ENCODE measurements at regions not wholly inside any gene's neighbourhood (a gene's known extent, or its start where the extent isn't known, plus 50 kb on each side); places are given as distances from the start of the nearest gene placed in this dataset.

- no peak for TF ChIP-seq CTCF (IDR thresholded peaks at IDR 0.05; ENCODE audit: poor library complexity, severe bottlenecking)
- Histone ChIP-seq H3K27ac (ENCODE audit: poor library complexity, severe bottlenecking) (no peak overlapping the region), H3K36me3 (ENCODE audit: low read depth) (no peaks in the 10 kb centered on the region), H3K4me1 (ENCODE audit: insufficient read depth, poor library complexity, severe bottlenecking) (no peaks in the 10 kb centered on the region), H3K9me3 (ENCODE audit: severe bottlenecking) (no peaks in the 10 kb centered on the region), H3K27me3 (ENCODE audit: insufficient read depth, poor library complexity, severe bottlenecking) (no peaks in the 10 kb centered on the region), H3K4me3 (ENCODE audit: severe bottlenecking) (no peak overlapping the region)
- no peak for DNase-seq (ENCODE audit: low spot score)
- ATAC-seq (ENCODE audit: low read depth), result no peak
Measured at GRCh38 chr10:78264361-78264760, 230.7 kb downstream of the RPS24 start.

GRCh38 chr10:78266741-78267469 lies 233.2 kb downstream of the RPS24 start:
- H3K36me3 ChIP-seq (ENCODE audit: low read depth), result no peaks in the 10 kb centered on the region
- H3K4me3 ChIP-seq (ENCODE audit: severe bottlenecking), result no peak overlapping the region
- H3K9me3 ChIP-seq (ENCODE audit: severe bottlenecking), result no peaks in the 10 kb centered on the region
- TF ChIP-seq CTCF (IDR thresholded peaks at IDR 0.05; ENCODE audit: poor library complexity, severe bottlenecking), result no peak
- H3K27me3 ChIP-seq (ENCODE audit: insufficient read depth, poor library complexity, severe bottlenecking), result no peaks in the 10 kb centered on the region
- no peaks in the 10 kb centered on the region for H3K4me1 ChIP-seq (ENCODE audit: insufficient read depth, poor library complexity, severe bottlenecking)
- no peak for ATAC-seq (ENCODE audit: low read depth)
- no peak overlapping the region for H3K27ac ChIP-seq (ENCODE audit: poor library complexity, severe bottlenecking)
- DNase-seq (ENCODE audit: low spot score), result no peak

GRCh38 chr10:78267598-78267997 lies 233.9 kb downstream of the RPS24 start:
- H3K9me3 ChIP-seq (ENCODE audit: severe bottlenecking), result no peaks in the 10 kb centered on the region
- no peak for TF ChIP-seq CTCF (IDR thresholded peaks at IDR 0.05; ENCODE audit: poor library complexity, severe bottlenecking)
- DNase-seq (ENCODE audit: low spot score) (no peak), ATAC-seq (ENCODE audit: low read depth) (peak; percentile 23; the same call in 1 of the 3 replicates)
- H3K4me3 ChIP-seq (ENCODE audit: severe bottlenecking), result no peak overlapping the region
- H3K27me3 ChIP-seq (ENCODE audit: insufficient read depth, poor library complexity, severe bottlenecking), result no peaks in the 10 kb centered on the region
- no peaks in the 10 kb centered on the region for H3K4me1 ChIP-seq (ENCODE audit: insufficient read depth, poor library complexity, severe bottlenecking)
- H3K36me3 ChIP-seq (ENCODE audit: low read depth), result no peaks in the 10 kb centered on the region
- no peak overlapping the region for H3K27ac ChIP-seq (ENCODE audit: poor library complexity, severe bottlenecking)

- H3K36me3 ChIP-seq (ENCODE audit: low read depth), result no peaks in the 10 kb centered on the region
- no peak for TF ChIP-seq CTCF (IDR thresholded peaks at IDR 0.05; ENCODE audit: poor library complexity, severe bottlenecking)
- no peak for DNase-seq (ENCODE audit: low spot score)
- no peak for ATAC-seq (ENCODE audit: low read depth)
- H3K4me1 ChIP-seq (ENCODE audit: insufficient read depth, poor library complexity, severe bottlenecking), result no peaks in the 10 kb centered on the region
- H3K27ac ChIP-seq (ENCODE audit: poor library complexity, severe bottlenecking), result no peak overlapping the region
- H3K9me3 ChIP-seq (ENCODE audit: severe bottlenecking), result no peaks in the 10 kb centered on the region
- H3K4me3 ChIP-seq (ENCODE audit: severe bottlenecking), result no peak overlapping the region
- no peaks in the 10 kb centered on the region for H3K27me3 ChIP-seq (ENCODE audit: insufficient read depth, poor library complexity, severe bottlenecking)
Measured at GRCh38 chr10:78269060-78269459, 235.4 kb downstream of the RPS24 start.

- no peak for DNase-seq (ENCODE audit: low spot score)
- H3K9me3 ChIP-seq (ENCODE audit: severe bottlenecking), result no peaks in the 10 kb centered on the region
- TF ChIP-seq CTCF (IDR thresholded peaks at IDR 0.05; ENCODE audit: poor library complexity, severe bottlenecking), result no peak
- no peaks in the 10 kb centered on the region for H3K27me3 ChIP-seq (ENCODE audit: insufficient read depth, poor library complexity, severe bottlenecking)
- no peak overlapping the region for H3K27ac ChIP-seq (ENCODE audit: poor library complexity, severe bottlenecking)
- no peak overlapping the region for H3K4me3 ChIP-seq (ENCODE audit: severe bottlenecking)
- H3K4me1 ChIP-seq (ENCODE audit: insufficient read depth, poor library complexity, severe bottlenecking), result no peaks in the 10 kb centered on the region
- H3K36me3 ChIP-seq (ENCODE audit: low read depth), result no peaks in the 10 kb centered on the region
- ATAC-seq (ENCODE audit: low read depth), result no peak
Measured at GRCh38 chr10:78272329-78272728, 238.7 kb downstream of the RPS24 start.
